ENCODE measurements at regions not wholly inside any gene's neighbourhood (a gene's known extent, or its start where the extent isn't known, plus 50 kb on each side); places are given as distances from the start of the nearest gene placed in this dataset.

DNA sequence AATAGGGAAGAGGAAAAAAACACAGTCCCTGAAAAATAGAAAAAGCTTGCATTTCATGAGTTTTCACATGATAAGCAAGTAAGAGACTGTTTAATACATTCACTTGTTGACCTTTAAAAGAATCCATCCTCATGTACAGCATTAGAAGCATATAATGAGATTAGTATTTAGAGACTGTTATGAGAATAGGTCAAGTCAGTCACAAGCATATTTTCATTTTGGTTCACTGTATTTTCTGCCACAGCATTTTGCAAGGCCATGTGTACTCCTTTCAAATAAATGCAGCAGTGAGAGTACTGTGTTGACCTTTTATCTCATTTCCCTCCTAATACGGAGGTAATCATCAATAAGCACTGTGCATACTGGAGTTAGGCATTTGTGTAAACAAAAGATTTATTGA lies 162.2 kb upstream of the SETMAR start:
- no peaks in the 10 kb centered on the region for H3K27me3 ChIP-seq (ENCODE audit: insufficient read depth, low read depth)
- no peak overlapping the region for H3K27ac ChIP-seq
- no peak overlapping the region for H3K4me2 ChIP-seq
- no peak overlapping the region for H3K4me3 ChIP-seq (IDR thresholded peaks at IDR 0.05; ENCODE audit: insufficient read depth, low read depth, low read length)
- H2AFZ ChIP-seq (ENCODE audit: low read depth) = no peak overlapping the region
- no peaks in the 10 kb centered on the region for H3K4me1 ChIP-seq (ENCODE audit: low read depth, poor library complexity, severe bottlenecking)
- H3K9ac ChIP-seq = no peak overlapping the region
- H4K20me1 ChIP-seq (ENCODE audit: insufficient read depth) = no peaks in the 10 kb centered on the region
- H3K79me2 ChIP-seq (ENCODE audit: insufficient read depth, low read depth) = no peaks in the 10 kb centered on the region
- H3K36me3 ChIP-seq (ENCODE audit: insufficient read depth) = no peaks in the 10 kb centered on the region
- TF ChIP-seq, protein P1, sequence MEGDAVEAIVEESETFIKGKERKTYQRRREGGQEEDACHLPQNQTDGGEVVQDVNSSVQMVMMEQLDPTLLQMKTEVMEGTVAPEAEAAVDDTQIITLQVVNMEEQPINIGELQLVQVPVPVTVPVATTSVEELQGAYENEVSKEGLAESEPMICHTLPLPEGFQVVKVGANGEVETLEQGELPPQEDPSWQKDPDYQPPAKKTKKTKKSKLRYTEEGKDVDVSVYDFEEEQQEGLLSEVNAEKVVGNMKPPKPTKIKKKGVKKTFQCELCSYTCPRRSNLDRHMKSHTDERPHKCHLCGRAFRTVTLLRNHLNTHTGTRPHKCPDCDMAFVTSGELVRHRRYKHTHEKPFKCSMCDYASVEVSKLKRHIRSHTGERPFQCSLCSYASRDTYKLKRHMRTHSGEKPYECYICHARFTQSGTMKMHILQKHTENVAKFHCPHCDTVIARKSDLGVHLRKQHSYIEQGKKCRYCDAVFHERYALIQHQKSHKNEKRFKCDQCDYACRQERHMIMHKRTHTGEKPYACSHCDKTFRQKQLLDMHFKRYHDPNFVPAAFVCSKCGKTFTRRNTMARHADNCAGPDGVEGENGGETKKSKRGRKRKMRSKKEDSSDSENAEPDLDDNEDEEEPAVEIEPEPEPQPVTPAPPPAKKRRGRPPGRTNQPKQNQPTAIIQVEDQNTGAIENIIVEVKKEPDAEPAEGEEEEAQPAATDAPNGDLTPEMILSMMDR (conservative IDR thresholded peaks at IDR 0.05; ENCODE audit: low read depth, low read length) = no peak

DNA sequence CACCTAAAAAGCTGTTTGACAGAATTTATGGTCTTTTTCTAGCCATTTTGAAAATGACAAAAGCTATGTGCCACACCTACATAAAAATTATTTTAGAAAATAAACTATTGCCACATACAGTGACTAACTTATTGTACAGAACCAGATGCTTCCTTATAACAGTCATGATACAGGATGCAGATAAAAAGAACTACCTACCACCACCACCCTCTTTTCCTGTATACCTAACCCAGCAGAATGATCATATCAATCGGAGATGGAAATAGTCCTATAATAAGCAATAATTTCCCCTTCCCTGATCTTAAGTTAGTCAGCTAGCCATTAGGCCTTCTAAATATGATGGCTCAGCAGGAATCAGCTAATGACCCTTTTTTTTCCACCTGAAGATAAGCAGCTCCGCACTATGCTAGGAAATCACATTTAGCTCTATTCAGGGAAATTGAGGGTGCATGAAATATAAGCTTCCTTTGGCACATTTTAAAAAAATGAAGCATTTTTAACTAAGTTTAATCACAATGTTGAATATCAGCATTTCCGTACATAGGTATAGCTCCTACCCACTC lies 155.5 kb upstream of the SETMAR start:
- no peaks in the 10 kb centered on the region for H3K79me2 ChIP-seq (ENCODE audit: insufficient read depth, low read depth)
- no peak overlapping the region for H2AFZ ChIP-seq (ENCODE audit: low read depth)
- no peak overlapping the region for H3K4me3 ChIP-seq (IDR thresholded peaks at IDR 0.05; ENCODE audit: insufficient read depth, low read depth, low read length)
- H4K20me1 ChIP-seq (ENCODE audit: insufficient read depth) = no peaks in the 10 kb centered on the region
- H3K4me1 ChIP-seq (ENCODE audit: low read depth, poor library complexity, severe bottlenecking) = no peaks in the 10 kb centered on the region
- no peaks in the 10 kb centered on the region for H3K36me3 ChIP-seq (ENCODE audit: insufficient read depth)
- TF ChIP-seq, protein P1 (conservative IDR thresholded peaks at IDR 0.05; ENCODE audit: low read depth, low read length) = no peak
- no peaks in the 10 kb centered on the region for H3K27me3 ChIP-seq (ENCODE audit: insufficient read depth, low read depth)
- no peak overlapping the region for H3K4me2 ChIP-seq
- H3K27ac ChIP-seq = no peak overlapping the region
- H3K9ac ChIP-seq = no peak overlapping the region

DNA sequence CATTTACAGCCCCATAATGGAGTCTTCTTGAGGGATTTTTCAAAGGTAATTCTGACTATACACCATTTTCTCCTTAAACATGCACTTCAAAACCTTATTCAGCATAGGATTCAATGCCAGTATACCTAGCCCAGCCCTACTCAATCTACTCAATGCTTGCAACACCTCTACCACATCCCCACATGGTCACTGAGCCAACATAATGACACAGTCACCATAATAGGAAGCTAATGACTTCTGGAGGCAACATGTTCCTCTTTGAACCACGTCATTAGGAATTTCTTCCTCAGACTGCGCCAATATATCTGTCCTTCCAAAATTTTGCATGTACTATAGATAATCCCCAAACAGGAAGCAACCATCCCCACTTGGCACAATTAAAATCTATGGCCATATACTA lies 153.9 kb upstream of the SETMAR start:
- no peak overlapping the region for H2AFZ ChIP-seq (ENCODE audit: low read depth)
- H3K27me3 ChIP-seq (ENCODE audit: insufficient read depth, low read depth) = no peaks in the 10 kb centered on the region
- H3K27ac ChIP-seq = no peak overlapping the region
- TF ChIP-seq, protein P1 (conservative IDR thresholded peaks at IDR 0.05; ENCODE audit: low read depth, low read length) = no peak
- no peaks in the 10 kb centered on the region for H3K4me1 ChIP-seq (ENCODE audit: low read depth, poor library complexity, severe bottlenecking)
- no peak overlapping the region for H3K4me3 ChIP-seq (IDR thresholded peaks at IDR 0.05; ENCODE audit: insufficient read depth, low read depth, low read length)
- H3K9ac ChIP-seq = no peak overlapping the region
- no peaks in the 10 kb centered on the region for H3K79me2 ChIP-seq (ENCODE audit: insufficient read depth, low read depth)
- H3K4me2 ChIP-seq = no peak overlapping the region
- H4K20me1 ChIP-seq (ENCODE audit: insufficient read depth) = no peaks in the 10 kb centered on the region
- no peaks in the 10 kb centered on the region for H3K36me3 ChIP-seq (ENCODE audit: insufficient read depth)

DNA sequence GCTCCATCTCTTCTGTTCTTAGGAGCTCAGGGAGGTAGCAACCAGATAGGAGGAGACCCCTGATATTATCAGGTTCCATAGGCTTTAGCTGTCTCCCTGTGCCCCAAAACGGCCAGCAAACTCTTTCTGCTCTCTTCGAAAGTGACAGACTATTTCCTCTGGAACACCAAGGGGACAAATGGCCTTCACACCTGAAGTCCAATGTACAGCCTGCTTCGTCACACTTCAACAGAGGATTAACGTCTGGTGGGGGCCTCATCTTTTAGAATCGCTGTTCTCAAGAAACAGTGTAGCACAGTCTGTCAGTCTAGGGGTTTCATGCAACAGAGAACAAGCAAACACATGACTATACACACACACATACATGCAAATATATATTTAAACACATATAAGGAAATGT lies 152.4 kb upstream of the SETMAR start:
- no peaks in the 10 kb centered on the region for H3K36me3 ChIP-seq (ENCODE audit: insufficient read depth)
- TF ChIP-seq, protein P1 (conservative IDR thresholded peaks at IDR 0.05; ENCODE audit: low read depth, low read length) = no peak
- H3K79me2 ChIP-seq (ENCODE audit: insufficient read depth, low read depth) = no peaks in the 10 kb centered on the region
- H3K9ac ChIP-seq = no peak overlapping the region
- H3K4me3 ChIP-seq (IDR thresholded peaks at IDR 0.05; ENCODE audit: insufficient read depth, low read depth, low read length) = no peak overlapping the region
- no peaks in the 10 kb centered on the region for H3K27me3 ChIP-seq (ENCODE audit: insufficient read depth, low read depth)
- H3K27ac ChIP-seq = no peak overlapping the region
- no peaks in the 10 kb centered on the region for H4K20me1 ChIP-seq (ENCODE audit: insufficient read depth)
- no peak overlapping the region for H2AFZ ChIP-seq (ENCODE audit: low read depth)
- no peaks in the 10 kb centered on the region for H3K4me1 ChIP-seq (ENCODE audit: low read depth, poor library complexity, severe bottlenecking)
- no peak overlapping the region for H3K4me2 ChIP-seq
